ENCODE measurements at regions not wholly inside any gene's neighbourhood (a gene's known extent, or its start where the extent isn't known, plus 50 kb on each side); places are given as distances from the start of the nearest gene placed in this dataset.

DNA sequence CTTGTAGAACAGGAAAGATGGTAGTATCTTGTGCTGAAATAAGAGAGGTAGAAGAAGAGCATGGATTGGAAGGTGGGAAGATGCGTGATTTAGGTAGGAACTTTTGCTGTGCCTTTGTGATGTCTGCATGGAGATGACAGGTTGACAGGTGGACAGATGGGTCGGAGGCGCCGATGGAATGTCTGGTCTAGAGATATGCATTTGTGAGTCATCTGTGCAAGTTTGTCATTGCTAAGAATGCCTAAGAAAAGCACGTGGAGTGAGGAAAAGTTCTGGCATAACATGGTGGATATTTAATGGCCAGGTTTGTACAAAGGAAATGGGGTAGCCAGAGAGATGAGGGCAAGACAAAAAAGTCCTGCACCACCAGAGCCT is 76.0 kb upstream of the ARMC3 start:
- no peaks in the 10 kb centered on the region for H3K36me3 Mint-ChIP-seq (ENCODE audit: insufficient read depth, unreplicated experiment)
- no peak for TF ChIP-seq CTCF (IDR thresholded peaks at IDR 0.05; ENCODE audit: insufficient read depth in 1 of 2, low read depth in 1 of 2, low read length in 1 of 2, severe bottlenecking in 1 of 2, unreplicated experiment in 1 of 2)
- H3K4me1 Mint-ChIP-seq (ENCODE audit: low read depth, unreplicated experiment): peaks cover 16% of the 10 kb centered on the region
- H3K4me3 ChIP-seq (ENCODE audit: low read depth, low read length): no peak overlapping the region
- no peak overlapping the region for H3K27ac Mint-ChIP-seq (ENCODE audit: unreplicated experiment)
- peak; percentile 52 to 65 for DNase-seq
- no peaks in the 10 kb centered on the region for H3K27me3 ChIP-seq (replicated peaks; ENCODE audit: control insufficient read depth, insufficient read depth, low read length)
- ChIA-PET CTCF (no interaction called here), POLR2A (no interaction called here)
- peaks cover 13% of the 10 kb centered on the region for H3K9me3 Mint-ChIP-seq (ENCODE audit: unreplicated experiment)
- H3K4me1 ChIP-seq: peaks cover 38% of the 10 kb centered on the region
- H3K9me3 ChIP-seq: peaks cover 5% of the 10 kb centered on the region; the same call in 1 of the 2 replicates
- no peaks in the 10 kb centered on the region for H3K27me3 Mint-ChIP-seq (ENCODE audit: insufficient read depth, unreplicated experiment)
- intact Hi-C loops (cut with micrococcal nuclease; ENCODE audit: unreplicated experiment): loop anchor here (10.0 kb wide), 2 partner anchors 87 to 267 kb away; no protein-coding TSS in a partner anchor
- no peak overlapping the region for H3K4me3 Mint-ChIP-seq (ENCODE audit: unreplicated experiment)
- BruUV-seq (replicated peaks): no TSS peak
- H3K36me3 ChIP-seq (ENCODE audit: control insufficient read depth, insufficient read depth, low read length): no peaks in the 10 kb centered on the region

GRCh38 chr10:22850541-22850940 is 77.3 kb upstream of the ARMC3 start:
- H3K9me3 ChIP-seq: peaks cover 5% of the 10 kb centered on the region; the same call in 1 of the 2 replicates
- no peak overlapping the region for H3K27ac Mint-ChIP-seq (ENCODE audit: unreplicated experiment)
- no TSS peak for BruUV-seq (replicated peaks)
- H3K27me3 ChIP-seq (replicated peaks; ENCODE audit: control insufficient read depth, insufficient read depth, low read length): no peaks in the 10 kb centered on the region
- intact Hi-C loops (cut with micrococcal nuclease; ENCODE audit: unreplicated experiment): loop anchor here (10.0 kb wide), 2 partner anchors 86 to 266 kb away; no protein-coding TSS in a partner anchor
- peaks cover 13% of the 10 kb centered on the region for H3K9me3 Mint-ChIP-seq (ENCODE audit: unreplicated experiment)
- no peak overlapping the region for H3K4me3 ChIP-seq (ENCODE audit: low read depth, low read length)
- POLR2A ChIA-PET: no interaction called here
- H3K27me3 Mint-ChIP-seq (ENCODE audit: insufficient read depth, unreplicated experiment): no peaks in the 10 kb centered on the region
- no peak for DNase-seq
- H3K4me1 ChIP-seq: peaks cover 38% of the 10 kb centered on the region
- peaks cover 16% of the 10 kb centered on the region for H3K4me1 Mint-ChIP-seq (ENCODE audit: low read depth, unreplicated experiment)
- CTCF ChIA-PET: no interaction called here
- no peaks in the 10 kb centered on the region for H3K36me3 ChIP-seq (ENCODE audit: control insufficient read depth, insufficient read depth, low read length)
- TF ChIP-seq CTCF (IDR thresholded peaks at IDR 0.05; ENCODE audit: insufficient read depth in 1 of 2, low read depth in 1 of 2, low read length in 1 of 2, severe bottlenecking in 1 of 2, unreplicated experiment in 1 of 2): no peak
- no peaks in the 10 kb centered on the region for H3K36me3 Mint-ChIP-seq (ENCODE audit: insufficient read depth, unreplicated experiment)
- H3K4me3 Mint-ChIP-seq (ENCODE audit: unreplicated experiment): no peak overlapping the region

DNA sequence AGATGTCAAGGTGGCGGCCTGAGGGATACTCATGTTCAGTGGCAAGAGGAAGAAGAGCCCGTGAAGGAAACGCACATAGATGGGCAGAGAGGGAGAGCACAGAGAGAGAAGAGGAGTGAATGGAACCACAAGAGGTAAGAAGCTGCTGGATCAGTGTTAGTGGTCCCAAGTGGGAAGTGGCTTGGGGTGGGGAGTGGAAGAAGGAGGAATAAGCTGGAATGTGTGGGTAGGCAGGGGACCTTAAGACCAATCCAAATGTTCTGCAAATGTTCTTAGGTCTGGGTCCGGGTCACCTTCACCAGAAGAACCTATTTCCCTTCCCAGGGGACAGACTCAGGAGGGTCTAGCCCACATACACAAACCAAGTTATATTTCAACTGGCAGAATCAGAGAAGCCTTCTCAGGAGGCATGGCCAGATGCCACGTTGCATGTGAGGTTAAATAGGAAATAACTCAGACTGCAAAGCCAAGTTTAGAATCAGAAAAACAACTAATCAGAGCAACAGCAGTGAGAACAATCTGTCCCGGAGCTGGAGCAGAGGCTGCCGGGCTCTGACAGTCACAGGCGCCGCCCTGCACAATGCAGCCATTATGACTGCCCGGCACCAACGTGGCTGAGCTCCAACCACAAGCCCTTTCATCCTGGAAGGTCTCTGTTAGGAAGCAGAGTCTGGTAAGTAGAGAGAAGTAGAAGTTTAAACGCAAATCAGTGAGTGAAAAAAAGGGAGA is 78.6 kb upstream of the ARMC3 start:
- POLR2A ChIA-PET: no interaction called here
- Histone ChIP-seq H3K9me3 (peaks cover 5% of the 10 kb centered on the region; the same call in 1 of the 2 replicates), H3K36me3 (ENCODE audit: control insufficient read depth, insufficient read depth, low read length) (no peaks in the 10 kb centered on the region), H3K27me3 (replicated peaks; ENCODE audit: control insufficient read depth, insufficient read depth, low read length) (no peaks in the 10 kb centered on the region), H3K4me1 (peaks cover 25% of the 10 kb centered on the region), H3K4me3 (ENCODE audit: low read depth, low read length) (no peak overlapping the region)
- CTCF ChIA-PET: no interaction called here
- no peaks in the 10 kb centered on the region for H3K36me3 Mint-ChIP-seq (ENCODE audit: insufficient read depth, unreplicated experiment)
- peaks cover 13% of the 10 kb centered on the region for H3K9me3 Mint-ChIP-seq (ENCODE audit: unreplicated experiment)
- peaks cover 3% of the 10 kb centered on the region for H3K4me1 Mint-ChIP-seq (ENCODE audit: low read depth, unreplicated experiment)
- intact Hi-C loops (cut with micrococcal nuclease; ENCODE audit: unreplicated experiment): no loop called here
- no peak overlapping the region for H3K27ac Mint-ChIP-seq (ENCODE audit: unreplicated experiment)
- DNase-seq: no peak
- no peaks in the 10 kb centered on the region for H3K27me3 Mint-ChIP-seq (ENCODE audit: insufficient read depth, unreplicated experiment)
- no peak overlapping the region for H3K4me3 Mint-ChIP-seq (ENCODE audit: unreplicated experiment)
- no peak for TF ChIP-seq CTCF (IDR thresholded peaks at IDR 0.05; ENCODE audit: insufficient read depth in 1 of 2, low read depth in 1 of 2, low read length in 1 of 2, severe bottlenecking in 1 of 2, unreplicated experiment in 1 of 2)
- BruUV-seq (replicated peaks): no TSS peak

All from Caco-2 (cell line).